H9 (cell line): ENCODE measurements at regions not wholly inside any gene's neighbourhood (a gene's known extent, or its start where the extent isn't known, plus 50 kb on each side); places are given as distances from the start of the nearest gene placed in this dataset.

Source experiments
- DNase-seq: peaks from one replicate; pipeline ENCODE4 v3.0.0-alpha.2; 2017
- H2AFZ ChIP-seq: one replicate; pipeline ENCODE4 v1.6.1; 2013; ENCODE audit warnings: mild to moderate bottlenecking, low read length, control low read depth, moderate library complexity
- H2AK5ac ChIP-seq: 2 replicates; pipeline ENCODE4 v1.6.1; 2013; ENCODE audit warnings: low read length, control low read depth, mixed read lengths; ENCODE audit not compliant: insufficient read length
- H2BK120ac ChIP-seq: one replicate; pipeline ENCODE4 v1.6.1; 2013; ENCODE audit warnings: low read depth, mild to moderate bottlenecking, low read length, control low read depth, inconsistent platforms; ENCODE audit not compliant: poor library complexity, severe bottlenecking
- H2BK12ac ChIP-seq: 2 replicates; pipeline ENCODE4 v1.6.1; 2013; ENCODE audit warnings: low read length, control low read depth, mixed read lengths, low read depth; ENCODE audit not compliant: insufficient read length
- H2BK15ac ChIP-seq: 2 replicates; pipeline ENCODE4 v1.6.1; 2013; ENCODE audit warnings: low read depth, low read length, control low read depth
- H2BK20ac ChIP-seq: one replicate; pipeline ENCODE4 v1.6.1; 2013; ENCODE audit warnings: low read depth, mild to moderate bottlenecking, low read length, control low read depth, inconsistent platforms; ENCODE audit not compliant: poor library complexity, severe bottlenecking
- H2BK5ac ChIP-seq: 2 replicates; pipeline ENCODE4 v1.6.1; 2013; ENCODE audit warnings: low read length, control low read depth, mixed read lengths; ENCODE audit not compliant: insufficient read length
- H3K14ac ChIP-seq: 2 replicates; pipeline ENCODE4 v1.6.1; 2013; ENCODE audit warnings: low read length, control low read depth; ENCODE audit not compliant: insufficient read depth
- H3K18ac ChIP-seq: 2 replicates; pipeline ENCODE4 v1.6.1; 2013; ENCODE audit warnings: low read depth, mild to moderate bottlenecking, mixed read lengths, low read length, control low read depth; ENCODE audit not compliant: insufficient read length
- H3K23ac ChIP-seq: 2 replicates; pipeline ENCODE4 v1.6.1; 2013; ENCODE audit warnings: low read length, control low read depth, mixed read lengths, low read depth; ENCODE audit not compliant: insufficient read length
- H3K23me2 ChIP-seq: 2 replicates; pipeline ENCODE4 v1.6.1; 2013; ENCODE audit warnings: low read depth, mild to moderate bottlenecking, mixed read lengths, low read length, control low read depth; ENCODE audit not compliant: insufficient read length, poor library complexity, severe bottlenecking
- H3K27ac ChIP-seq: 2 replicates; pipeline ENCODE4 v1.5.1; 2013; ENCODE audit warnings: low read length, control low read depth, mixed read lengths, low read depth; ENCODE audit not compliant: insufficient read length
- H3K27me3 ChIP-seq: 2 replicates; pipeline ENCODE4 v1.6.1; 2013; ENCODE audit warnings: low read length, control low read depth, inconsistent platforms; ENCODE audit not compliant: insufficient read depth
- H3K4ac ChIP-seq: 2 replicates; pipeline ENCODE4 v1.6.1; 2013; ENCODE audit warnings: low read depth, mild to moderate bottlenecking, control low read depth, inconsistent platforms, low read length, moderate library complexity
- H3K4me1 ChIP-seq: 2 replicates; pipeline ENCODE4 v1.6.1; 2013; ENCODE audit warnings: low read length, control low read depth, inconsistent platforms; ENCODE audit not compliant: insufficient read depth
- H3K4me2 ChIP-seq: 2 replicates; pipeline ENCODE4 v1.6.1; 2013; ENCODE audit warnings: low read length, control low read depth, mixed read lengths; ENCODE audit not compliant: insufficient read length, insufficient read depth
- H3K56ac ChIP-seq: 2 replicates; pipeline ENCODE4 v1.6.1; 2013; ENCODE audit warnings: low read depth, mild to moderate bottlenecking, mixed read lengths, low read length, control low read depth; ENCODE audit not compliant: insufficient read length
- H3K79me1 ChIP-seq: 2 replicates; pipeline ENCODE4 v1.6.1; 2013; ENCODE audit warnings: low read depth, mild to moderate bottlenecking, moderate library complexity, low read length, control low read depth, inconsistent platforms; ENCODE audit not compliant: insufficient read depth, poor library complexity, severe bottlenecking
- H3K79me2 ChIP-seq: 2 replicates; pipeline ENCODE4 v1.6.1; 2013; ENCODE audit warnings: low read length, control low read depth, inconsistent platforms; ENCODE audit not compliant: insufficient read depth
- H3K9ac ChIP-seq: 2 replicates; pipeline ENCODE4 v1.6.1; 2013; ENCODE audit warnings: low read length, control low read depth, mixed read lengths; ENCODE audit not compliant: insufficient read length; ENCODE audit errors: extremely low read depth
- H3K9me3 ChIP-seq: one replicate; pipeline ENCODE4 v1.6.1; 2013; ENCODE audit warnings: low read depth, low read length, inconsistent platforms; ENCODE audit not compliant: control insufficient read depth
- H3T11ph ChIP-seq: one replicate; pipeline ENCODE4 v1.6.1; 2013; ENCODE audit warnings: mild to moderate bottlenecking, low read length, control low read depth, inconsistent platforms
- H4K20me1 ChIP-seq: one replicate; pipeline ENCODE4 v1.6.1; 2013; ENCODE audit not compliant: control insufficient read depth, insufficient read length, insufficient read depth
- H4K5ac ChIP-seq: 2 replicates; pipeline ENCODE4 v1.6.1; 2013; ENCODE audit warnings: low read depth, mild to moderate bottlenecking, mixed read lengths, low read length, control low read depth; ENCODE audit not compliant: insufficient read length
- H4K8ac ChIP-seq: replicated peaks from 2 replicates; pipeline ENCODE4 v1.6.1; 2013; ENCODE audit warnings: low read length, control low read depth, mixed read lengths, low read depth; ENCODE audit not compliant: insufficient read length
- H4K91ac ChIP-seq: 2 replicates; pipeline ENCODE4 v1.6.1; 2013; ENCODE audit warnings: low read depth, mild to moderate bottlenecking, moderate library complexity, mixed read lengths, low read length, control low read depth; ENCODE audit not compliant: insufficient read length
- H3K27ac Mint-ChIP-seq, 3 experiments: 2 replicates in 2 of 3; 3 replicates in 1 of 3; pipeline ENCODE4 v1.8.0; 2020 to 2021; ENCODE audit warnings: mixed read lengths in 3 of 3, mild to moderate bottlenecking in 1 of 3, moderate library complexity in 1 of 3
- H3K27me3 Mint-ChIP-seq: 2 replicates; pipeline ENCODE4 v1.8.0; 2021; ENCODE audit warnings: low read depth, mild to moderate bottlenecking, moderate library complexity, mixed read lengths
- H3K36me3 Mint-ChIP-seq, 3 experiments: 2 replicates in 2 of 3; 3 replicates in 1 of 3; pipeline ENCODE4 v1.8.0; 2020 to 2021; ENCODE audit warnings: low read depth in 3 of 3, mixed read lengths in 3 of 3; ENCODE audit not compliant: insufficient read depth in 1 of 3
- H3K4me1 Mint-ChIP-seq, 2 experiments: 2 replicates each; pipeline ENCODE4 v1.8.0; 2020; ENCODE audit warnings: mixed read lengths in 2 of 2
- H3K4me3 Mint-ChIP-seq, 2 experiments: 2 replicates in 1 of 2; 3 replicates in 1 of 2; pipeline ENCODE4 v1.8.0; 2020 to 2021; ENCODE audit warnings: mild to moderate bottlenecking in 2 of 2, mixed read lengths in 2 of 2, moderate library complexity in 1 of 2
- H3K9me3 Mint-ChIP-seq, 2 experiments: 2 replicates in 1 of 2; 3 replicates in 1 of 2; pipeline ENCODE4 v1.8.0; 2020; ENCODE audit warnings: mild to moderate bottlenecking in 2 of 2, mixed read lengths in 2 of 2, moderate library complexity in 1 of 2
- WGBS: extraction: QIAGEN DNeasy Blood & Tissue Kit; methylation state at CpG from one replicate; pipeline ENCODE4 v1.1.7; 2013; ENCODE audit warnings: missing lambda C conversion rate, low lambda C conversion rate, mixed read lengths; ENCODE audit not compliant: insufficient read length; ENCODE audit errors: extremely low coverage; 5-methylcytosine and 5-hydroxymethylcytosine counted together
- TF ChIP-seq, protein P1 (sequence below): fragments of 200-600 bp; sonication (generic); conservative IDR thresholded peaks from 3 replicates; pipeline ENCODE4 v1.8.0; 2021; ENCODE audit warnings: antibody characterized with exemption, mild to moderate bottlenecking

DNA sequence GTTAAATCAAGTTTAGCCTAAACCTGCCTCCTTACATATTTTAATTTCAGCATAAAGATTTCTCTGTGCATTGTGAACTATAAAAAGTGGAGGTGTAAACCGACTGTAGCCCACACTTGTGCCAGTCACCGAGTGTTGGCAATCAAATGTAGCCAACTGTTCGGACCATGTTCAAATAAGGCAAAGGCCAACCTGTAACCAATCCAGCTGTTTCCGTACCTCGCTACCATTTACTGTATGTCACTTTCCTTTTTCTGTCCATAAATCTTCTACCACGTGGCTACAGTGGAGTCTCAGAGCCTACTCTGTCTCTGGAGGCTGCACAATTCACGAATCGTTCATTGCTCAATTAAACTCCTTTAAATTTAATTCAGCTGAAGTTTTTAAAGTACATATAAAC, 156.0 kb downstream of the SLC25A46 start:
- no peak overlapping the region for H3K56ac ChIP-seq
- H3K23me2 ChIP-seq, result no peaks in the 10 kb centered on the region
- H3K23ac ChIP-seq, result no peak overlapping the region
- H4K20me1 ChIP-seq, result no peaks in the 10 kb centered on the region
- H3K27me3 ChIP-seq, result no peaks in the 10 kb centered on the region
- H2AFZ ChIP-seq, result no peak overlapping the region
- no peaks in the 10 kb centered on the region for H3K4me1 ChIP-seq
- H2BK5ac ChIP-seq, result no peak overlapping the region
- H2BK15ac ChIP-seq, result no peak overlapping the region
- no peak overlapping the region for H4K5ac ChIP-seq
- Mint-ChIP-seq H3K9me3 (peaks cover 8% of the 10 kb centered on the region in 2 experiments; a peak in 3 of 5 replicates), H3K4me1 (peaks cover 4% of the 10 kb centered on the region in 2 experiments), H3K36me3 (no peaks in the 10 kb centered on the region), H3K27me3 (peaks cover 4% of the 10 kb centered on the region; the same call in 1 of the 2 replicates), H3K4me3 (no peak overlapping the region), H3K27ac (no peak overlapping the region; a peak in 1 of 7 replicates)
- H3K14ac ChIP-seq, result no peak overlapping the region
- no peaks in the 10 kb centered on the region for H3K79me1 ChIP-seq
- no peak overlapping the region for H3K4ac ChIP-seq
- H3K9me3 ChIP-seq, result no peaks in the 10 kb centered on the region
- H2AK5ac ChIP-seq, result no peak overlapping the region
- H3T11ph ChIP-seq, result no peak overlapping the region
- no peak overlapping the region for H4K8ac ChIP-seq
- no peak overlapping the region for H3K18ac ChIP-seq
- no peaks in the 10 kb centered on the region for H3K79me2 ChIP-seq
- H3K9ac ChIP-seq, result no peak overlapping the region
- H3K4me2 ChIP-seq, result no peak overlapping the region
- H2BK12ac ChIP-seq, result no peak overlapping the region
- no peak overlapping the region for H4K91ac ChIP-seq
- WGBS, result no CpG with 5 or more reads among the region's 8 CpGs
- H2BK20ac ChIP-seq, result no peak overlapping the region
- H3K27ac ChIP-seq, result no peak overlapping the region
- DNase-seq, result no peak
- TF ChIP-seq, protein P1, sequence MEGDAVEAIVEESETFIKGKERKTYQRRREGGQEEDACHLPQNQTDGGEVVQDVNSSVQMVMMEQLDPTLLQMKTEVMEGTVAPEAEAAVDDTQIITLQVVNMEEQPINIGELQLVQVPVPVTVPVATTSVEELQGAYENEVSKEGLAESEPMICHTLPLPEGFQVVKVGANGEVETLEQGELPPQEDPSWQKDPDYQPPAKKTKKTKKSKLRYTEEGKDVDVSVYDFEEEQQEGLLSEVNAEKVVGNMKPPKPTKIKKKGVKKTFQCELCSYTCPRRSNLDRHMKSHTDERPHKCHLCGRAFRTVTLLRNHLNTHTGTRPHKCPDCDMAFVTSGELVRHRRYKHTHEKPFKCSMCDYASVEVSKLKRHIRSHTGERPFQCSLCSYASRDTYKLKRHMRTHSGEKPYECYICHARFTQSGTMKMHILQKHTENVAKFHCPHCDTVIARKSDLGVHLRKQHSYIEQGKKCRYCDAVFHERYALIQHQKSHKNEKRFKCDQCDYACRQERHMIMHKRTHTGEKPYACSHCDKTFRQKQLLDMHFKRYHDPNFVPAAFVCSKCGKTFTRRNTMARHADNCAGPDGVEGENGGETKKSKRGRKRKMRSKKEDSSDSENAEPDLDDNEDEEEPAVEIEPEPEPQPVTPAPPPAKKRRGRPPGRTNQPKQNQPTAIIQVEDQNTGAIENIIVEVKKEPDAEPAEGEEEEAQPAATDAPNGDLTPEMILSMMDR, result no peak
- H2BK120ac ChIP-seq, result no peak overlapping the region
